Type B pancreatic cell (in vitro differentiated cells): ENCODE measurements at regions not wholly inside any gene's neighbourhood (a gene's known extent, or its start where the extent isn't known, plus 50 kb on each side); places are given as distances from the start of the nearest gene placed in this dataset.
"Not testable (repeated sequence)": the region's sequence is repeated elsewhere in the genome, so short reads cannot be mapped to it uniquely, and the experiment has no call there.

Source experiments
- DNase-seq: peaks from one replicate; pipeline ENCODE4 v3.0.0; 2021; ENCODE audit warnings: mixed read lengths; ENCODE audit not compliant: unreplicated experiment; ENCODE audit errors: extremely low spot score
- H3K27ac Mint-ChIP-seq: 2 replicates; pipeline ENCODE4 v1.8.0; 2021; ENCODE audit warnings: mild to moderate bottlenecking, mixed read lengths
- H3K27me3 Mint-ChIP-seq: 2 replicates; pipeline ENCODE4 v1.8.0; 2021; ENCODE audit warnings: mixed read lengths
- H3K36me3 Mint-ChIP-seq: 2 replicates; pipeline ENCODE4 v1.8.0; 2021; ENCODE audit warnings: mixed read lengths
- H3K4me1 Mint-ChIP-seq: one replicate; pipeline ENCODE4 v1.8.0; 2021; ENCODE audit warnings: mixed read lengths; ENCODE audit not compliant: unreplicated experiment
- H3K4me3 Mint-ChIP-seq: 2 replicates; pipeline ENCODE4 v1.8.0; 2021; ENCODE audit warnings: mild to moderate bottlenecking, mixed read lengths
- H3K9me3 Mint-ChIP-seq: 2 replicates; pipeline ENCODE4 v1.8.0; 2021; ENCODE audit warnings: mixed read lengths
- TF ChIP-seq, protein P1 (sequence below): fragments of 200-600 bp; sonication (generic); conservative IDR thresholded peaks from 2 replicates; pipeline ENCODE4 v1.5.0; 2021; ENCODE audit warnings: antibody characterized with exemption, mild to moderate bottlenecking

DNA sequence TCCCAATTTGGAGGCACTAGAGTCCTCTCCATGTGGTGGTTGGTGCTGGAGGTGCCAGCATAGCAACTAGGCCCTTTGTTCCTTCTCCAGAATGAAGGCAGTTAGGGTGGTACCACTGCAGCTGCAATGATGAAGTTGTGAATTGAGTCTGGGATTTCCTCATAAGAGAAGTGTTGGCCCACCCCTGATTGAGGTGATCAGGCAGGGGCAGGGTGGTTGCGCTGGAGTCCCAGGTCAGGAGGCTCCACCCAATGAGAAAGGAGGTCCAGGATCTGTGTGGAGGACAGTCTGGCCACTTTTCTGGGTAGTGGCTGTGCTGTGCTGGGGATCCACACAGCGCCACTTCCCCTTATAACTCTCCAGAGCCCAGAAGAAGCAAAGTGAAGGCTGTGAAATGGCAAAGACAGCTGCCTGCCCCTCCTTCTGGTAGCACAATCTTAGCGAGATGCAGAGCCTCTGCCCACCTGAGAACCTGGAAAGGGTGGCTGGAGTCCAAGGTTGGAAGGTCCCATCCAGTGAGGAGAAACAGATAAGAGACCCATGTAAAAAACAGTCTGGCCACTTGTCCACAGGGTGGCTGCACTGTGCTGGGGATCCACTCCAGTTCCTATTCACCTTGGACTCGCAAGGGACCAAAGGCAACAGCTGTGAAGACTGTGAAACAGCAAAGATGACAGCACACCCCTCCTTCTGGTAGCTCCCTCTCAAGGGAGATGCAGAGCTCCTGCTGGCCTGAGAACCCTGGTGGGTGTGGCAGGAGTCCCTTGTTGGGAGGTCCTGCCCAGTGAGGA, 124.6 kb downstream of the RRAGB start:
- no peaks in the 10 kb centered on the region for H3K9me3 Mint-ChIP-seq
- H3K36me3 Mint-ChIP-seq: no peaks in the 10 kb centered on the region

DNA sequence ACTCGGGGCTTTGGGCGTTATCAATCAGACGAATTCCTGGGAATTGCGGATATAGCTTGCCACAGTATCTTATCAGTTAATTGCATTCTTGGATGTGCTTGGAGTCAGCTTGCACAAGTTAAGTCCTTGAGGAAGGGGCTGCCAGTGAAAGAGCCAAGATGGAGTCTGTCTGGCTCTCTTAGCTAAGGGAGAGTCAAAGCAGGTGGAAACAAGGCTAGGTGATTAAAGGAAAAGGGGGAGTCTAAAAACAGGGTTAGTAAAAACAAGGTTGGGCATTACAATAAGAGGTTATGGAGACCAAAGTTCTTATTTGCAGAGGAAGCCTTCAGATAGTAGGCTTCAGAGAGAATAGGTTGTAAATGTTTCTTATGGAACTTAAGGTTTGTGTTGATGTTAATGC, 149.2 kb downstream of the RRAGB start:
- not testable (repeated sequence) for H3K36me3 Mint-ChIP-seq, DNase-seq, H3K4me3 Mint-ChIP-seq, H3K27ac Mint-ChIP-seq, H3K9me3 Mint-ChIP-seq, H3K4me1 Mint-ChIP-seq, H3K27me3 Mint-ChIP-seq

More for the DNA sequence above, 124.6 kb downstream of the RRAGB start:
- H3K4me3 Mint-ChIP-seq: no peak overlapping the region
- TF ChIP-seq, protein P1, sequence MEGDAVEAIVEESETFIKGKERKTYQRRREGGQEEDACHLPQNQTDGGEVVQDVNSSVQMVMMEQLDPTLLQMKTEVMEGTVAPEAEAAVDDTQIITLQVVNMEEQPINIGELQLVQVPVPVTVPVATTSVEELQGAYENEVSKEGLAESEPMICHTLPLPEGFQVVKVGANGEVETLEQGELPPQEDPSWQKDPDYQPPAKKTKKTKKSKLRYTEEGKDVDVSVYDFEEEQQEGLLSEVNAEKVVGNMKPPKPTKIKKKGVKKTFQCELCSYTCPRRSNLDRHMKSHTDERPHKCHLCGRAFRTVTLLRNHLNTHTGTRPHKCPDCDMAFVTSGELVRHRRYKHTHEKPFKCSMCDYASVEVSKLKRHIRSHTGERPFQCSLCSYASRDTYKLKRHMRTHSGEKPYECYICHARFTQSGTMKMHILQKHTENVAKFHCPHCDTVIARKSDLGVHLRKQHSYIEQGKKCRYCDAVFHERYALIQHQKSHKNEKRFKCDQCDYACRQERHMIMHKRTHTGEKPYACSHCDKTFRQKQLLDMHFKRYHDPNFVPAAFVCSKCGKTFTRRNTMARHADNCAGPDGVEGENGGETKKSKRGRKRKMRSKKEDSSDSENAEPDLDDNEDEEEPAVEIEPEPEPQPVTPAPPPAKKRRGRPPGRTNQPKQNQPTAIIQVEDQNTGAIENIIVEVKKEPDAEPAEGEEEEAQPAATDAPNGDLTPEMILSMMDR: no peak
- H3K4me1 Mint-ChIP-seq: no peaks in the 10 kb centered on the region
- DNase-seq: no peak
- H3K27ac Mint-ChIP-seq: no peak overlapping the region
- no peaks in the 10 kb centered on the region for H3K27me3 Mint-ChIP-seq

DNA sequence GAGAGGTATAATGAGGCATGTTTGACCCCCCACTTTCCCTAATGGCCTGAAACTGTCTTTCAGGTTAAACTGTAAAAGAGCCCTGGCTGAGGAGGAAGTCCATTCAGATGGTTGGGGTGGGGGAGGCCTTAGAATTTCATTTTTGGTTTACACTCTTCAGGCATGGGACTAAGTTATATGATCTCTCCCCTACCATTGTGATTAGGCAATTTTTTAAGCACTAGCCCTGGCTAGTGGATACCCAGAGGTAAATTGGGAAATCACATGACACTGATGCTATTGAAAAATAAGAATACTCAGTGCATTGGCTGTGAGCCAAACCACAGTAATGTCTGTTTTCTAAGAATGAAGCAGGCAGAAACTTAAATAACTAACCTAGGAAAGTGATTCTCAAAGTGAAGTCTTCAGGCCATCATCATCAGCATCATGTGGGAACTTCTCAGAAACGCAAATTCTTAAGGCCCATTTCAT, 149.7 kb downstream of the RRAGB start:
- Mint-ChIP-seq H3K27me3 (no peaks in the 10 kb centered on the region), H3K9me3 (no peaks in the 10 kb centered on the region), H3K4me3 (no peak overlapping the region), H3K27ac (no peak overlapping the region), H3K36me3 (no peaks in the 10 kb centered on the region), H3K4me1 (no peaks in the 10 kb centered on the region)
- DNase-seq: no peak
- TF ChIP-seq, protein P1: no peak

DNA sequence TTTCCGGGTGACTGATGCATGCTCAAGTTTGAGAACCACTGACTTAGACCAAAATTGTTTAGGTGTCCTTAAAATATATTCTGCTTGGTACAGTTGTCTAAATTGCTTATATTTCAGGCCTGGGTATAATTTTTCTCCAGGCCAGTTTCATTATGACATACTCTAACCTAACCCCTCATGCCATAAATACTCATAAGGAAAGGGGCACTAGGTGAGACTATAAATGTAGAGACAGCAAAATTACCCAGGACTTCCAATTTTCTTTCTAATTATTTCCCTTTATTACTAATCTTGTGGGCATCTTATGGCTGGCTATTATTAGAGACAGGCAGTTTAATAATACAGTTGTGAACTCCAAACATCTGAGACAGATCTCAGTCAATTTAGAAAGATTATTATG, 150.2 kb downstream of the RRAGB start:
- TF ChIP-seq, protein P1: no peak
- H3K4me1 Mint-ChIP-seq: no peaks in the 10 kb centered on the region
- H3K4me3 Mint-ChIP-seq: no peak overlapping the region
- no peaks in the 10 kb centered on the region for H3K9me3 Mint-ChIP-seq
- DNase-seq: no peak
- H3K27ac Mint-ChIP-seq: no peak overlapping the region
- H3K27me3 Mint-ChIP-seq: no peaks in the 10 kb centered on the region
- no peaks in the 10 kb centered on the region for H3K36me3 Mint-ChIP-seq

DNA sequence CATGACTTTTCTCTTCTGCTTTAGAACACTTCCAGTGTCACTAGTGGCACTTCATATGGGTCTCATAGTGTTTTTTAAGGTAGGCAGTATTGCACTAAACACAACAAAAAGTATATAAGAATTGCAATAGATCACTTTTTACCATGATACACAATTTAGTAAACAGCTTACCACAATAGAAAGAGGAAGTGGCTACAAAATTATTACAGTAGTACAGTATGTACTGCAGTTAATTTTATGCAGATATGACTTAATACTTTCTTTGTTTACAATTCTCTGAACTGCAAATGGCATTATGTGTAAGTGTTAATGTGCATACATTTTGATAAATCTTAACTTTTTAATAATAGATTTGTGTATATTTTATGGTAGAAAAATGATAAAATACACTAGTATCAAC, 157.3 kb downstream of the RRAGB start:
- Mint-ChIP-seq H3K36me3 (no peaks in the 10 kb centered on the region), H3K27me3 (no peaks in the 10 kb centered on the region), H3K4me1 (no peaks in the 10 kb centered on the region), H3K4me3 (no peak overlapping the region), H3K9me3 (no peaks in the 10 kb centered on the region), H3K27ac (no peak overlapping the region)
- no peak for DNase-seq
- TF ChIP-seq, protein P1: no peak

DNA sequence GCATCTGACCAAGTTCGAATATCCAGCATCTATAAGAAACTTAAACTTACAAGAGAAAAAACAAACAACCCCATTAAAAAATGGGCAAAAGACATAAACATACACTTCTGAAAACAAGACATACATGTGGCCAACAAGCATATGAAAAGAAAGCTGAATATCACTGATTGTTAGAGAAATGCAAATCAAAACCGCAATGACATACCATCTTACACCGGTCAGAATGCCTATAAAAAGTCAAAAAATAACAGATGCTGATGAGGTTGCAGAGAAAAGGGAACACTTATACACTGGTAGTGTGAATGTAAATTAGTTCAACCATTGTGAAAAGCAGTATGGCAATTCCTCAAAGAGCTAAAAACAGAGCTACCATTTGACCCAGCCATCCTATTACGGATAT, 166.0 kb downstream of the RRAGB start:
- not testable (repeated sequence) for H3K36me3 Mint-ChIP-seq, H3K4me1 Mint-ChIP-seq, DNase-seq, H3K4me3 Mint-ChIP-seq, H3K27ac Mint-ChIP-seq, H3K9me3 Mint-ChIP-seq, H3K27me3 Mint-ChIP-seq
